Endodermal cell (in vitro differentiated cells): ENCODE measurements at regions not wholly inside any gene's neighbourhood (a gene's known extent, or its start where the extent isn't known, plus 50 kb on each side); places are given as distances from the start of the nearest gene placed in this dataset.
A peak's percentile ranks its signal among the peaks of the same experiment; 100 is the strongest.
"Not testable (repeated sequence)": the region's sequence is repeated elsewhere in the genome, so short reads cannot be mapped to it uniquely, and the experiment has no call there.

Experiments used
- DNase-seq: peaks from one replicate; pipeline ENCODE4 v3.0.0-alpha.2; 2017
- H3K27ac ChIP-seq: 2 replicates; pipeline ENCODE4 v1.5.1; 2013; ENCODE audit warnings: mild to moderate bottlenecking, low read depth, low read length, moderate library complexity
- H3K27me3 ChIP-seq: 2 replicates; pipeline ENCODE4 v1.6.1; 2013; ENCODE audit warnings: mild to moderate bottlenecking, low read length, moderate library complexity; ENCODE audit not compliant: insufficient read depth, control insufficient read depth, poor library complexity, severe bottlenecking
- H3K36me3 ChIP-seq: 2 replicates; pipeline ENCODE4 v1.7.0; 2013; ENCODE audit warnings: mild to moderate bottlenecking, low read length, moderate library complexity; ENCODE audit not compliant: control insufficient read depth, insufficient read depth
- H3K4me1 ChIP-seq: one replicate; pipeline ENCODE4 v1.7.0; 2013; ENCODE audit warnings: low read length; ENCODE audit not compliant: control insufficient read depth, insufficient read depth
- H3K4me3 ChIP-seq: 2 replicates; pipeline ENCODE4 v1.5.1; 2013; ENCODE audit warnings: mild to moderate bottlenecking, low read length, moderate library complexity
- H3K9ac ChIP-seq: 2 replicates; pipeline ENCODE4 v1.6.1; 2013; ENCODE audit warnings: mild to moderate bottlenecking, low read length, moderate library complexity; ENCODE audit not compliant: poor library complexity, severe bottlenecking; ENCODE audit errors: extremely low read depth
- H3K9me3 ChIP-seq: 2 replicates; pipeline ENCODE4 v1.6.1; 2013; ENCODE audit warnings: mild to moderate bottlenecking, low read length, moderate library complexity; ENCODE audit not compliant: control insufficient read depth
- H3K27ac Mint-ChIP-seq: 2 replicates; pipeline ENCODE4 v1.8.0; 2020; ENCODE audit warnings: mixed read lengths
- H3K27me3 Mint-ChIP-seq: 2 replicates; pipeline ENCODE4 v1.8.0; 2021; ENCODE audit warnings: mild to moderate bottlenecking, mixed read lengths; ENCODE audit not compliant: insufficient read depth
- H3K36me3 Mint-ChIP-seq: 2 replicates; pipeline ENCODE4 v1.8.0; 2020; ENCODE audit warnings: low read depth, mixed read lengths
- H3K4me1 Mint-ChIP-seq: 2 replicates; pipeline ENCODE4 v1.8.0; 2020; ENCODE audit warnings: mixed read lengths
- H3K4me3 Mint-ChIP-seq: 2 replicates; pipeline ENCODE4 v1.8.0; 2020; ENCODE audit warnings: mild to moderate bottlenecking, moderate library complexity, mixed read lengths
- H3K9me3 Mint-ChIP-seq: 2 replicates; pipeline ENCODE4 v1.8.0; 2020; ENCODE audit warnings: mild to moderate bottlenecking, mixed read lengths
- CTCF ChIP-seq: fragments of 200-600 bp; sonication (generic); conservative IDR thresholded peaks from 2 replicates; pipeline ENCODE4 v1.5.0; 2021; ENCODE audit warnings: antibody characterized with exemption, mild to moderate bottlenecking
- WGBS, 2 experiments: methylation state at CpG; one replicate each; pipeline versions ENCODE4 v1.1.5 to v1.1.7; 2013; ENCODE audit warnings: missing lambda C conversion rate in 2 of 2, mixed read lengths in 1 of 2; ENCODE audit not compliant: insufficient coverage in 1 of 2, insufficient read length in 1 of 2; 5-methylcytosine and 5-hydroxymethylcytosine counted together

- H3K36me3 ChIP-seq, result no peaks in the 10 kb centered on the region
These were observed 87.5 kb downstream of the RRAGC start for GRCh38 chr1:38772026-38772425.

GRCh38 chr1:38770516-38771173, 88.9 kb downstream of the RRAGC start:
- not testable (repeated sequence) for H3K9me3 ChIP-seq, H3K4me1 Mint-ChIP-seq, H3K36me3 ChIP-seq, H3K4me3 Mint-ChIP-seq, H3K9ac ChIP-seq, H3K27ac ChIP-seq, H3K4me1 ChIP-seq, H3K4me3 ChIP-seq, DNase-seq, H3K27ac Mint-ChIP-seq, H3K36me3 Mint-ChIP-seq, H3K9me3 Mint-ChIP-seq
- peaks cover 29% of the 10 kb centered on the region for H3K27me3 ChIP-seq
- 90% methylated on average over 2 of the region's 5 CpGs; no CpG with 5 or more reads in 1 of the 2 experiments for WGBS, 2 experiments
- peaks cover 54% of the 10 kb centered on the region for H3K27me3 Mint-ChIP-seq

More at GRCh38 chr1:38772026-38772425, 87.5 kb downstream of the RRAGC start:
- Histone ChIP-seq H3K27me3 (peaks cover 43% of the 10 kb centered on the region), H3K4me3 (no peak overlapping the region), H3K27ac (no peak overlapping the region), H3K4me1 (peaks cover 5% of the 10 kb centered on the region), H3K9me3 (no peaks in the 10 kb centered on the region), H3K9ac (no peak overlapping the region)
- H3K4me1 Mint-ChIP-seq, result peaks cover 7% of the 10 kb centered on the region
- 60 to 64% methylated on average over 3 to 4 of the region's 4 CpGs for WGBS, 2 experiments
- TF ChIP-seq CTCF, result no peak
- H3K27me3 Mint-ChIP-seq, result peaks cover 61% of the 10 kb centered on the region
- H3K27ac Mint-ChIP-seq, result no peak overlapping the region
- H3K4me3 Mint-ChIP-seq, result no peak overlapping the region
- H3K9me3 Mint-ChIP-seq, result peaks cover 4% of the 10 kb centered on the region
- peak; percentile 69 for DNase-seq
- H3K36me3 Mint-ChIP-seq, result no peaks in the 10 kb centered on the region

- DNase-seq, result no peak
- Mint-ChIP-seq H3K36me3 (no peaks in the 10 kb centered on the region), H3K27ac (no peak overlapping the region), H3K4me1 (no peaks in the 10 kb centered on the region), H3K4me3 (no peak overlapping the region), H3K9me3 (peaks cover 9% of the 10 kb centered on the region), H3K27me3 (peaks cover 44% of the 10 kb centered on the region)
- no peaks in the 10 kb centered on the region for H3K9me3 ChIP-seq
- H3K27me3 ChIP-seq, result no peaks in the 10 kb centered on the region
- H3K36me3 ChIP-seq, result no peaks in the 10 kb centered on the region
- WGBS, 2 experiments, result 80 to 88% methylated on average over 4 to 7 of the region's 7 CpGs
- no peak overlapping the region for H3K9ac ChIP-seq
- no peak overlapping the region for H3K4me3 ChIP-seq
- TF ChIP-seq CTCF, result no peak
- H3K4me1 ChIP-seq, result no peaks in the 10 kb centered on the region
- H3K27ac ChIP-seq, result no peak overlapping the region
These were observed 93.4 kb downstream of the RRAGC start for GRCh38 chr1:38766125-38766524.

- H3K27ac Mint-ChIP-seq, result no peak overlapping the region
- H3K9me3 ChIP-seq, result no peaks in the 10 kb centered on the region
- H3K4me3 ChIP-seq, result no peak overlapping the region
- no peak overlapping the region for H3K27ac ChIP-seq
- no peaks in the 10 kb centered on the region for H3K4me1 Mint-ChIP-seq
- no peak overlapping the region for H3K4me3 Mint-ChIP-seq
- peaks cover 50% of the 10 kb centered on the region for H3K27me3 Mint-ChIP-seq
- no peak overlapping the region for H3K9ac ChIP-seq
- peaks cover 9% of the 10 kb centered on the region for H3K9me3 Mint-ChIP-seq
- 87 to 97% methylated on average over 5 to 6 of the region's 6 CpGs for WGBS, 2 experiments
- DNase-seq, result no peak
- no peaks in the 10 kb centered on the region for H3K36me3 Mint-ChIP-seq
- no peak for TF ChIP-seq CTCF
- no peaks in the 10 kb centered on the region for H3K36me3 ChIP-seq
- no peaks in the 10 kb centered on the region for H3K27me3 ChIP-seq
- no peaks in the 10 kb centered on the region for H3K4me1 ChIP-seq
These were observed 96.5 kb downstream of the RRAGC start for GRCh38 chr1:38763121-38763520.
